ENCODE measurements at regions not wholly inside any gene's neighbourhood (a gene's known extent, or its start where the extent isn't known, plus 50 kb on each side); places are given as distances from the start of the nearest gene placed in this dataset.

- no peak for DNase-seq (ENCODE audit: low spot score)
Measured at GRCh38 chr3:170780955-170781354, 89.0 kb downstream of the RPL22L1 start.

- DNase-seq (ENCODE audit: low spot score), result no peak
Measured at GRCh38 chr3:170780471-170780870, 89.5 kb downstream of the RPL22L1 start.

GRCh38 chr3:170778240-170779217, 91.5 kb downstream of the RPL22L1 start:
- DNase-seq (ENCODE audit: low spot score), result no peak

- no peak for DNase-seq (ENCODE audit: low spot score)
Measured at GRCh38 chr3:170777564-170777926, 92.5 kb downstream of the RPL22L1 start.

- DNase-seq (ENCODE audit: low spot score), result no peak
Measured at GRCh38 chr3:170776887-170777563, 93.0 kb downstream of the RPL22L1 start.

- no peak for DNase-seq (ENCODE audit: low spot score)
Measured at GRCh38 chr3:170773682-170774425, 96.1 kb downstream of the RPL22L1 start.

GRCh38 chr3:170772175-170772574, 97.8 kb downstream of the RPL22L1 start:
- no peak for DNase-seq (ENCODE audit: low spot score)

- peak; percentile 21 for DNase-seq (ENCODE audit: low spot score)
Measured at GRCh38 chr3:170768334-170768801, 101.6 kb downstream of the RPL22L1 start.

GRCh38 chr3:170767576-170767941, 102.4 kb downstream of the RPL22L1 start:
- no peak for DNase-seq (ENCODE audit: low spot score)

GRCh38 chr3:170766823-170767575, 103.0 kb downstream of the RPL22L1 start:
- DNase-seq (ENCODE audit: low spot score), result no peak

GRCh38 chr3:170766253-170766652, 103.7 kb downstream of the RPL22L1 start:
- no peak for DNase-seq (ENCODE audit: low spot score)

- no peak for DNase-seq (ENCODE audit: low spot score)
Measured at GRCh38 chr3:170765419-170766078, 104.4 kb downstream of the RPL22L1 start.

- DNase-seq (ENCODE audit: low spot score), result no peak
Measured at GRCh38 chr3:170764017-170764416, 106.0 kb downstream of the RPL22L1 start.

- DNase-seq (ENCODE audit: low spot score), result no peak
Measured at GRCh38 chr3:170762064-170762463, 107.9 kb downstream of the RPL22L1 start.

GRCh38 chr3:170761103-170761502, 108.9 kb downstream of the RPL22L1 start:
- DNase-seq (ENCODE audit: low spot score), result no peak

- no peak for DNase-seq (ENCODE audit: low spot score)
Measured at GRCh38 chr3:170760174-170760526, 109.8 kb downstream of the RPL22L1 start.

GRCh38 chr3:170759511-170760173, 110.4 kb downstream of the RPL22L1 start:
- DNase-seq (ENCODE audit: low spot score), result no peak

GRCh38 chr3:170757038-170757437, 113.0 kb downstream of the RPL22L1 start:
- DNase-seq (ENCODE audit: low spot score), result no peak

GRCh38 chr3:170754311-170754693, 115.7 kb downstream of the RPL22L1 start:
- no peak for DNase-seq (ENCODE audit: low spot score)

- DNase-seq (ENCODE audit: low spot score), result no peak
Measured at GRCh38 chr3:170753421-170754310, 116.3 kb downstream of the RPL22L1 start.
